Stimulated activated CD4-positive, alpha-beta T cell treated with anti-CD3 and anti-CD28 coated beads, Interleukin-15, amount 100 ng/mL, for 1 hour (primary cell): ENCODE measurements at regions not wholly inside any gene's neighbourhood (a gene's known extent, or its start where the extent isn't known, plus 50 kb on each side); places are given as distances from the start of the nearest gene placed in this dataset.

Experiments used
- DNase-seq, 2 donors: peaks; one replicate each; pipeline ENCODE4 v3.0.0-alpha.2; 2020; ENCODE audit warnings: low read depth in 1 of 2, low spot score in 1 of 2

GRCh38 chr14:101347893-101348777 lies 213.2 kb upstream of the DIO3 start:
- DNase-seq, result no peak

GRCh38 chr14:101349108-101349507 lies 212.2 kb upstream of the DIO3 start:
- no peak for DNase-seq

- no peak for DNase-seq
These were observed 211.3 kb upstream of the DIO3 start for GRCh38 chr14:101350021-101350420.

GRCh38 chr14:101350691-101351090 lies 210.6 kb upstream of the DIO3 start:
- no peak for DNase-seq

GRCh38 chr14:101351146-101351545 lies 210.1 kb upstream of the DIO3 start:
- DNase-seq, result no peak

GRCh38 chr14:101351769-101352168 lies 209.5 kb upstream of the DIO3 start:
- DNase-seq, result no peak

- DNase-seq, result no peak
These were observed 208.7 kb upstream of the DIO3 start for GRCh38 chr14:101352567-101352966.

- no peak for DNase-seq
These were observed 207.9 kb upstream of the DIO3 start for GRCh38 chr14:101353422-101353821.

- DNase-seq, result no peak
These were observed 206.6 kb upstream of the DIO3 start for GRCh38 chr14:101354726-101355125.

- DNase-seq, result no peak
These were observed 206.0 kb upstream of the DIO3 start for GRCh38 chr14:101355284-101355683.

GRCh38 chr14:101357038-101357437 lies 204.3 kb upstream of the DIO3 start:
- DNase-seq, result no peak

- DNase-seq, result no peak
These were observed 203.6 kb upstream of the DIO3 start for GRCh38 chr14:101357559-101358319.

- no peak for DNase-seq
These were observed 202.8 kb upstream of the DIO3 start for GRCh38 chr14:101358320-101359125.

- DNase-seq, result no peak
These were observed 201.9 kb upstream of the DIO3 start for GRCh38 chr14:101359221-101360053.

- DNase-seq, result no peak
These were observed 201.0 kb upstream of the DIO3 start for GRCh38 chr14:101360054-101360911.

GRCh38 chr14:101361044-101361443 lies 200.3 kb upstream of the DIO3 start:
- DNase-seq, result no peak

- DNase-seq, result no peak
These were observed 199.6 kb upstream of the DIO3 start for GRCh38 chr14:101361451-101362433.

GRCh38 chr14:101362529-101363260 lies 198.6 kb upstream of the DIO3 start:
- DNase-seq, result no peak
